NCI-H82 treated with DMSO at 0.1 percent for 48 hours (cell line): ENCODE measurements at regions not wholly inside any gene's neighbourhood (a gene's known extent, or its start where the extent isn't known, plus 50 kb on each side); places are given as distances from the start of the nearest gene placed in this dataset.

Source experiments
- DNase-seq: peaks from one replicate; lab custom pipeline; 2025; ENCODE audit not compliant: unreplicated experiment; lab: John Stamatoyannopoulos, UW

- DNase-seq: no peak
These were observed 1101.6 kb upstream of the RAG2 start for GRCh38 chr11:37699644-37700043.

GRCh38 chr11:37695283-37695682, 1097.2 kb upstream of the RAG2 start:
- no peak for DNase-seq

- DNase-seq: no peak
These were observed 1091.9 kb upstream of the RAG2 start for GRCh38 chr11:37689951-37690350.

- no peak for DNase-seq
These were observed 1090.4 kb upstream of the RAG2 start for GRCh38 chr11:37688456-37688855.

- no peak for DNase-seq
These were observed 1089.1 kb upstream of the RAG2 start for GRCh38 chr11:37687130-37687529.

GRCh38 chr11:37671321-37671720, 1073.3 kb upstream of the RAG2 start:
- DNase-seq: no peak

DNA sequence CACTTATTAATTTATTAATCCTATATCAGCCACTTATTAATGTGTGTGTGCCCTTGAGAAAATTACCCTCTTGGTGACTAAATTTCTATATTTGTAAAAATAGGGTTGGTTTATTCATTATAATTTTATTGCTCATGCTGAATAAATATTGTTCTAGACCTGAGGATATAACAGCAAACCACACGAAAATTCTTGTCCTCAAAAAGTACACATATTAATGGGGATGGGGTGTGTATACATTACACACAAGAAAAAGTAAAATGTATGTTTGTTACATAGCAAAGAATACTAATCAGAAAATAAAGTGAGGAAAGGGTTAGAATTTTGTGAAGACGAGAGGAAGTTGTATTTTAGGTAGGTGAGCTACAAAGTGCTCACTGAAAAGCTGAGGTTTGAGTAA, 1068.9 kb upstream of the RAG2 start:
- no peak for DNase-seq

DNA sequence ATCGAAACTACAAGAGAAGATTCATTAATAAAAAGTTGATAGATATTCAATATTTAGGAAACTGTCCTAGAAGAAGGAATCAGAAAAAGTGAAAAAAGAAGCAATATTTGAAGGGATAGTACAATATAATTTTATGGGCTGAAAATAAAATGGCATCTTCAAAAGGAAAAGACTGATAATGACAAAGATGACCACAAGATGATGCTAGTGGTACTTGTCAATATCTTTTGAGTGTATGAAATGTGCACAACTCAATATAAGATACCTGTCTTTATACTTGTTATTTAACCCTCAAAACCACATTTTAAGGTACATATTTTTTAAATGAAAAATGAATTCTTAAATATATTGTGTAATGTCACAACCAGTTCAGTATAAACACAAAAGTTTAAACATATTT, 1059.6 kb upstream of the RAG2 start:
- DNase-seq: no peak

DNA sequence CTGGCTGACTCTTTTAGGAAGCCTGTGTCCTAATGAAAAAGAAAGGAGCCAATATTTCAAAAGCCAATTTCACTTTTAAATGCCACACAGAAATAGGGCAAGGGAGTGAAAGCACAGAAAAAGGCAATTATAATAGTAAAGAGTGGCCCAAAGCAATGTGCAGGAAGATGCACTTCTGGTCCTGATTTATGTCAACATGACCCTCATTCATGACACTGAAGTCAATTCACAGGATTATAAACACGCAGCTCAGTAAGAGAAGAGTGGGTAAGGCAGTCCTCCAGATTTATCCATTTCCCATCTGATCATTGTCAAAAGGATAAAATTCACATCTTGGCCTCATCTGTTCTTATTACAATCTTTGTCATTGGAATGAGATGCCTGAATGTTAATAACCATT, 1049.7 kb upstream of the RAG2 start:
- DNase-seq: no peak

GRCh38 chr11:37643968-37644367, 1045.9 kb upstream of the RAG2 start:
- no peak for DNase-seq

- DNase-seq: no peak
These were observed 1044.3 kb upstream of the RAG2 start for GRCh38 chr11:37642296-37642695.

- DNase-seq: no peak
These were observed 1034.7 kb upstream of the RAG2 start for GRCh38 chr11:37632748-37633147.

- no peak for DNase-seq
These were observed 1032.8 kb upstream of the RAG2 start for GRCh38 chr11:37630866-37631265.

DNA sequence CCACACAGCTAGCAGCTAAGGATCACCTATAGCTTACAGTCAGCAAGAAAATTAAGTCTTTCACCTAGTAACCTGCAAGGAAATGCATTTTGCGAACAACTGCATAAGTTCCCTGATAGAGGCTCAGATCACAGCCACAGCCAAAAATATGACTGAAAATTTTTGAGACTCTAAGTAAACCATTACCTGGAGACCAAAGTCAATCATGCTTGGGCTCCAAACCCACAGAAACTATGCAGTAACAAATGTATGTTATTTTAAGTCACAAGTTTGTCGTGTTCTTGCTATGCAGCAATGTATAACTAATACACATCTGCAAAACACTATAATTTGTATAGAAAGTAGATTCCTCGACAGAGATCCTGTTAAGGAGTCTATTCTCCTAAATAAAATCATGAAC, 1025.7 kb upstream of the RAG2 start:
- DNase-seq: no peak

GRCh38 chr11:37621662-37622061, 1023.6 kb upstream of the RAG2 start:
- DNase-seq: no peak

DNA sequence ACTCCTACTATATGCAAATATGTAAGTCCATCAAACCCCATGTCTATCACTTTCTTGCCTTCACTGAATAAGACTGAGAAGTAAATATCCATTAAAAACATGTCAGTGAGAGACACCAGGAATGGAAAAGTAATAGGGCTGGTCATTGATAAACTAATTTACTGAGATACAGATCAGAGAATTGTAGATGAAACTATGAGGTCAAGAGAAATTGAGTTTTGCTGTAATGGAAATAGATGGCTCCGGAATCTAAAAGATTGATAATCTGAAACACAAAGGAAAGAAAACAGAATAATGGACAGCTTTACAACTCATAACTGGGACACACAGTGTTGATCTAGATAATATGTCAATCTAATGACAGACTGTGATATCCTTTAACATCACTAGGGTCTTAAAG, 1018.3 kb upstream of the RAG2 start:
- no peak for DNase-seq

- DNase-seq: no peak
These were observed 1015.0 kb upstream of the RAG2 start for GRCh38 chr11:37613031-37613430.

- DNase-seq: no peak
These were observed 1014.1 kb upstream of the RAG2 start for GRCh38 chr11:37612146-37612545.

GRCh38 chr11:37605229-37605628, 1007.2 kb upstream of the RAG2 start:
- DNase-seq: no peak

GRCh38 chr11:37598381-37598780, 1000.3 kb upstream of the RAG2 start:
- no peak for DNase-seq

DNA sequence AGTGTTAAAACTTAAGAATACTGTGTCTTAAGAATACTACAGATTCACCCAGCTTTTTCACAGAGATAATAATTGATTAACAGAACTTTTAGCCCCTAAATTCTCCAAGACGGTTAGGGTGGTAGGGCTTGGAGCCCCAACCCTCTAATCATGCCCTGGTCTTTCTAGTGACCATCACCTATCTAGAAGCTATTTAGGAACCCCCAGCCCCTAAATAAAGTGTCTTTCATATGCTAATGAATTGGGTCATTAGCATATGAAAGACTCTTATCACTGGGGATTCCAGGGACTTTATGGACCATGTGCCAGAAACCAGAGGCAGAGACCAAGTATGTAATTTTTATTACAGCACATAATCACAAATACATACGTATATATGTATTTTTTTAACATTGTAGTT, 999.7 kb upstream of the RAG2 start:
- DNase-seq: no peak

- no peak for DNase-seq
These were observed 997.8 kb upstream of the RAG2 start for GRCh38 chr11:37595845-37596244.

- no peak for DNase-seq
These were observed 976.3 kb upstream of the RAG2 start for GRCh38 chr11:37574361-37574760.
